ENCODE measurements at regions not wholly inside any gene's neighbourhood (a gene's known extent, or its start where the extent isn't known, plus 50 kb on each side); places are given as distances from the start of the nearest gene placed in this dataset.

DNA sequence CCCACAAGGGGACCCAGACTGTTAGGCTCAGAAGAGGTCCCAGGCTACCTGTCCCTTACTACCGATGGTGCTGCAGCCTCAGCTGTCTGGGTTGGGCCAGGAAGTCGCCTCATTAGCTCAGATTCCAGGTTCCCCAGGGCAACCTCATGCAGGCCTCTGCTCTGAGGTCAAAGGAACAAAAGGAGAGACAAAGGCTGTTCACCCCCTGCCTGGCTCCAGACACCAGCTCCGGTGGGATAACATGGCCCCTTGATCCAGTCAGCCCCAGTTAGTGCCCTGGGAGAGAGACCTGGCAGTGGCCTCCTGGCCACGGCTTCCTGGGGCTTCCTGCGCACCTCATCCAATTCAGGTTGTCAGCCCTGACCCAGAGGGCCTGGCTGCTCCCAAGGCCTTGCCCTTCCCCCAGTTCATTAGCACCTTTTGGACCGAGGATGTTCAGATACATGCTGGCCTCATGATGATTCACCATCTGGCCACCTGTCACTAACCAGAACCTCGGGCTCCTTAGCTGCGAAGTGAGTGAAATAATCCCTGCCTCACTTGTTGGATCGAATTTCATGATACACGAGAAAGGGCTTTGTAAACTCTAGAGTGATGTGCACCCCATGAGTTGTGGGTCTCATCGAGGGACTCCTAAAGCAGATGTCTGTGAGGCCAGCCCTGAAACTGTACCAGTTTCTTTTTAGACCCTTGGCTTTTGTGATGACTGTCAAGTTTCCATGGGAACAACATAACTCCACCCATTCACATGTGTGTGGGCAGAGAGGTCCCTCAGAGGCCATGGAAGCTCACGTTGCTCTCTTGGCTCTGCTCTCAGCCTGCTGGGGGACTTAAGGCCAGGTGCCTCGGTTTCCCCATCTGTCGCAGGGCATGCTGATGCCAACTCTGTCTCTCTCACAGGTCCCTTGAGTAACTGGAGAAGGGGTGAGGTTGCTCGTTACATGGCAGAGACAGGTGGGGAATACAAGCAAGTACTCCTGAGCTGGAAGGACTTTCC lies 79.5 kb upstream of the PCBD1 start:
- no peaks in the 10 kb centered on the region for H3K9me2 ChIP-seq (ENCODE audit: insufficient read depth)
- POLR2A ChIA-PET (ENCODE audit: unreplicated experiment): no interaction called here
- 0 out of 2 replicates have a peak, but pooled peaks cover under 1% of the 10 kb centered on the region for H3K9me3 ChIP-seq (ENCODE audit: insufficient read depth, low read depth)
- H3K27me3 ChIP-seq (ENCODE audit: insufficient read depth, low read depth): peaks cover 60% of the 10 kb centered on the region
- no peak overlapping the region for H2AFZ ChIP-seq
- DNase-seq: no peak
- H3K79me2 ChIP-seq (ENCODE audit: low read depth): no peaks in the 10 kb centered on the region
- H3K27ac ChIP-seq: no peak overlapping the region
- H3K4me2 ChIP-seq: no peak overlapping the region
- H3K36me3 ChIP-seq (ENCODE audit: low read depth): no peaks in the 10 kb centered on the region
- H3K4me1 ChIP-seq (replicated peaks; ENCODE audit: insufficient read depth): no peaks in the 10 kb centered on the region
- H3F3A ChIP-seq (ENCODE audit: insufficient read depth, low read depth): no peaks in the 10 kb centered on the region
- intact Hi-C loops (cut with micrococcal nuclease; ENCODE audit: unreplicated experiment): no loop called here
- H3K4me3 ChIP-seq: no peak overlapping the region
- TF ChIP-seq, protein P1, sequence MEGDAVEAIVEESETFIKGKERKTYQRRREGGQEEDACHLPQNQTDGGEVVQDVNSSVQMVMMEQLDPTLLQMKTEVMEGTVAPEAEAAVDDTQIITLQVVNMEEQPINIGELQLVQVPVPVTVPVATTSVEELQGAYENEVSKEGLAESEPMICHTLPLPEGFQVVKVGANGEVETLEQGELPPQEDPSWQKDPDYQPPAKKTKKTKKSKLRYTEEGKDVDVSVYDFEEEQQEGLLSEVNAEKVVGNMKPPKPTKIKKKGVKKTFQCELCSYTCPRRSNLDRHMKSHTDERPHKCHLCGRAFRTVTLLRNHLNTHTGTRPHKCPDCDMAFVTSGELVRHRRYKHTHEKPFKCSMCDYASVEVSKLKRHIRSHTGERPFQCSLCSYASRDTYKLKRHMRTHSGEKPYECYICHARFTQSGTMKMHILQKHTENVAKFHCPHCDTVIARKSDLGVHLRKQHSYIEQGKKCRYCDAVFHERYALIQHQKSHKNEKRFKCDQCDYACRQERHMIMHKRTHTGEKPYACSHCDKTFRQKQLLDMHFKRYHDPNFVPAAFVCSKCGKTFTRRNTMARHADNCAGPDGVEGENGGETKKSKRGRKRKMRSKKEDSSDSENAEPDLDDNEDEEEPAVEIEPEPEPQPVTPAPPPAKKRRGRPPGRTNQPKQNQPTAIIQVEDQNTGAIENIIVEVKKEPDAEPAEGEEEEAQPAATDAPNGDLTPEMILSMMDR (conservative IDR thresholded peaks at IDR 0.05): no peak
- no peak for TF ChIP-seq EZH2 (IDR thresholded peaks at IDR 0.05; ENCODE audit: low read depth)
- CTCF ChIA-PET: no interaction called here
- no TSS peak for BruUV-seq (replicated peaks)
- no peaks in the 10 kb centered on the region for H4K20me1 ChIP-seq (ENCODE audit: insufficient read depth)

DNA sequence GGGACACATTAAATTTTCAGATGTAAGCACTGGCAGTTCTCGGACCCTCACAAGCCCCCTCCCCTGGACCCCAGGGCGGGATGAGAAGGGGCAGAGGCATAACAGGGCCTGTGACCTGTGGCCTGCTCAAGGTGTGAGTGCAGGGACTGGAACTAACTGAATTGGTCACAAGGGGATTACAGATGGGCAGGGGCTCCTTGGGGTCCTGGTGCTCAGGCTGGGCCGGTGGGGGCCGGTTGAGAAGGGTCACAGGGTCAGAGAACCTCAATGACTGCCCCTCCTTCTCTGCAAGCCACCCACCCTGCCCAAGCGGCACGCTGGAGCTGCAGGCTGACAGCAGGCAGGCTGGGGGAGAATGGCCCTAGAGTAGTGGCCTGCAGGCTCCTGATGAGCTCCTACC lies 80.8 kb upstream of the PCBD1 start:
- peaks cover 58% of the 10 kb centered on the region for H3K27me3 ChIP-seq (ENCODE audit: insufficient read depth, low read depth)
- H3K4me2 ChIP-seq: no peak overlapping the region
- H3K36me3 ChIP-seq (ENCODE audit: low read depth): no peaks in the 10 kb centered on the region
- ChIA-PET CTCF (no interaction called here), POLR2A (ENCODE audit: unreplicated experiment) (no interaction called here)
- no peaks in the 10 kb centered on the region for H3K4me1 ChIP-seq (replicated peaks; ENCODE audit: insufficient read depth)
- no TSS peak for BruUV-seq (replicated peaks)
- intact Hi-C loops (cut with micrococcal nuclease; ENCODE audit: unreplicated experiment): no loop called here
- no peak overlapping the region for H3K27ac ChIP-seq
- H3K9me2 ChIP-seq (ENCODE audit: insufficient read depth): no peaks in the 10 kb centered on the region
- no peaks in the 10 kb centered on the region for H3K79me2 ChIP-seq (ENCODE audit: low read depth)
- no peaks in the 10 kb centered on the region for H3F3A ChIP-seq (ENCODE audit: insufficient read depth, low read depth)
- no peak overlapping the region for H3K4me3 ChIP-seq
- no peak for TF ChIP-seq EZH2 (IDR thresholded peaks at IDR 0.05; ENCODE audit: low read depth)
- TF ChIP-seq, protein P1 (conservative IDR thresholded peaks at IDR 0.05): no peak
- no peak for DNase-seq
- H3K9me3 ChIP-seq (ENCODE audit: insufficient read depth, low read depth): 0 out of 2 replicates have a peak, but pooled peaks cover 5% of the 10 kb centered on the region
- H2AFZ ChIP-seq: no peak overlapping the region
- H4K20me1 ChIP-seq (ENCODE audit: insufficient read depth): 0 out of 2 replicates have a peak, but pooled peaks cover 4% of the 10 kb centered on the region

DNA sequence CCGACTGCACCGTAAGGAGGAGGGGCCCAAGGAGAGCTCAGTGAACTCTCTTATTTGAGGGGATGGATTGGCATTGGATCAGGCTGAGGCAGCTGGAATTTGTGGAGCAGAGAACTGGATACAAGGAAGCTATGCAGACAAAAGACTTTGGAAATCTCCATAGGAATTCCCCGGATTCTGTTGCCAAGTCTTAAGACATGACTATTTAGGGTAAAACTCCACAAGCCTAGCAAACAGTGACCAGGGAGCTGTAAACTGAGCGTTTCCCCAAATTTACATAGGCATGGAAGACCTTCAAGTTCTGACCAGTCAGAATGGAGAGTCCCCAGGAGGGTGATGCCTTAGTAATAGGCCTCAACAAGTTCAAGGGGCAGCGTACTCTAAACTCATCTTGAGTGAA lies 82.5 kb upstream of the PCBD1 start:
- BruUV-seq (replicated peaks): no TSS peak
- peaks cover 56% of the 10 kb centered on the region for H3K27me3 ChIP-seq (ENCODE audit: insufficient read depth, low read depth)

More for the DNA sequence above, 82.5 kb upstream of the PCBD1 start:
- Histone ChIP-seq H3K4me3 (no peak overlapping the region), H3K4me2 (no peak overlapping the region), H3K36me3 (ENCODE audit: low read depth) (no peaks in the 10 kb centered on the region), H2AFZ (no peak overlapping the region), H3F3A (ENCODE audit: insufficient read depth, low read depth) (no peaks in the 10 kb centered on the region), H3K27ac (no peak overlapping the region), H3K79me2 (ENCODE audit: low read depth) (no peaks in the 10 kb centered on the region), H3K9me3 (ENCODE audit: insufficient read depth, low read depth) (0 out of 2 replicates have a peak, but pooled peaks cover 5% of the 10 kb centered on the region), H3K4me1 (replicated peaks; ENCODE audit: insufficient read depth) (no peaks in the 10 kb centered on the region), H3K9me2 (ENCODE audit: insufficient read depth) (no peaks in the 10 kb centered on the region), H4K20me1 (ENCODE audit: insufficient read depth) (0 out of 2 replicates have a peak, but pooled peaks cover 5% of the 10 kb centered on the region)
- no peak for DNase-seq
- ChIA-PET CTCF (no interaction called here), POLR2A (ENCODE audit: unreplicated experiment) (no interaction called here)
- TF ChIP-seq, protein P1 (conservative IDR thresholded peaks at IDR 0.05): no peak
- no peak for TF ChIP-seq EZH2 (IDR thresholded peaks at IDR 0.05; ENCODE audit: low read depth)
- intact Hi-C loops (cut with micrococcal nuclease; ENCODE audit: unreplicated experiment): no loop called here
